ENCODE measurements at regions not wholly inside any gene's neighbourhood (a gene's known extent, or its start where the extent isn't known, plus 50 kb on each side); places are given as distances from the start of the nearest gene placed in this dataset.

DNA sequence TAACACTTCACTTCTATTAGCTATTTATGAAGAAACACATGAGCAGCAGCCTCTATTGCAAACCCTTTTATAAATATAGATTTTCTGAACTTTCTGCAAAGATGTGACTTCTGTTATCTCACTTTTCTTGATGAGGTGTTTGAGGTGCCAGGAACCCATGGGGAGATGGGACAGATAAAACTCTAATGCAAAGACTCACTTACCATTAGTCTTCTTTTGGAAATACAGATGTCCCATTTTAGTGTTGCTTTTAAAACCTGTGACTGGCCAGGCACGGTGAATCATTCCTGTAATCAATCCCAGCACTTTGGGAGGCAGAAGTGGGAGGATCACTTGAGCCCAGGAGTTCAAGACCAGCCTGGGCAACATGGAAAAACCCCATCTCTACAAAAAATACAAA lies 171.3 kb upstream of the GAS1 start:
- TF ChIP-seq, protein P1, sequence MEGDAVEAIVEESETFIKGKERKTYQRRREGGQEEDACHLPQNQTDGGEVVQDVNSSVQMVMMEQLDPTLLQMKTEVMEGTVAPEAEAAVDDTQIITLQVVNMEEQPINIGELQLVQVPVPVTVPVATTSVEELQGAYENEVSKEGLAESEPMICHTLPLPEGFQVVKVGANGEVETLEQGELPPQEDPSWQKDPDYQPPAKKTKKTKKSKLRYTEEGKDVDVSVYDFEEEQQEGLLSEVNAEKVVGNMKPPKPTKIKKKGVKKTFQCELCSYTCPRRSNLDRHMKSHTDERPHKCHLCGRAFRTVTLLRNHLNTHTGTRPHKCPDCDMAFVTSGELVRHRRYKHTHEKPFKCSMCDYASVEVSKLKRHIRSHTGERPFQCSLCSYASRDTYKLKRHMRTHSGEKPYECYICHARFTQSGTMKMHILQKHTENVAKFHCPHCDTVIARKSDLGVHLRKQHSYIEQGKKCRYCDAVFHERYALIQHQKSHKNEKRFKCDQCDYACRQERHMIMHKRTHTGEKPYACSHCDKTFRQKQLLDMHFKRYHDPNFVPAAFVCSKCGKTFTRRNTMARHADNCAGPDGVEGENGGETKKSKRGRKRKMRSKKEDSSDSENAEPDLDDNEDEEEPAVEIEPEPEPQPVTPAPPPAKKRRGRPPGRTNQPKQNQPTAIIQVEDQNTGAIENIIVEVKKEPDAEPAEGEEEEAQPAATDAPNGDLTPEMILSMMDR (conservative IDR thresholded peaks at IDR 0.05; ENCODE audit: low read depth in 2 of 2): no peak
- TF ChIP-seq EZH2 (IDR thresholded peaks at IDR 0.05; ENCODE audit: low read depth, unreplicated experiment) (no peak), EZH2phosphoT487 (IDR thresholded peaks at IDR 0.05; ENCODE audit: unreplicated experiment) (no peak)
